WTC11 (cell line): ENCODE measurements at regions not wholly inside any gene's neighbourhood (a gene's known extent, or its start where the extent isn't known, plus 50 kb on each side); places are given as distances from the start of the nearest gene placed in this dataset.

Experiments
- ATAC-seq: fragments of 200-7000 bp; cut with Tn5 transposase; 2 replicates; pipeline ENCODE4 v1.10.0; 2021; ENCODE audit warnings: mild to moderate bottlenecking, moderate library complexity
- CTCF ChIA-PET: fragments of 300-600 bp; sonication (Branson Sonifier 250); formaldehyde crosslinking; loops from one replicate; lab custom pipeline; 2021; ENCODE audit warnings: antibody characterized with exemption; lab: Charles Lee
- POLR2A ChIA-PET: fragments of 350-600 bp; sonication (Branson Sonifier 250); formaldehyde crosslinking; loops from one replicate; lab custom pipeline; 2021; ENCODE audit warnings: antibody characterized with exemption; lab: Charles Lee
- DNase-seq: peaks from one replicate; pipeline ENCODE4 v3.0.0; 2021; ENCODE audit warnings: low spot score
- H3K27ac Mint-ChIP-seq: 2 replicates; pipeline ENCODE4 v1.8.0; 2021; ENCODE audit warnings: mixed read lengths
- H3K27me3 Mint-ChIP-seq: 2 replicates; pipeline ENCODE4 v1.8.0; 2021; ENCODE audit warnings: low read depth, mild to moderate bottlenecking, moderate library complexity, mixed read lengths
- H3K36me3 Mint-ChIP-seq: 2 replicates; pipeline ENCODE4 v1.8.0; 2021; ENCODE audit warnings: mixed read lengths
- H3K4me1 Mint-ChIP-seq: 2 replicates; pipeline ENCODE4 v1.8.0; 2022; ENCODE audit warnings: mixed read lengths
- H3K4me3 Mint-ChIP-seq: 2 replicates; pipeline ENCODE4 v1.8.0; 2021; ENCODE audit warnings: mild to moderate bottlenecking, moderate library complexity, mixed read lengths
- H3K9me3 Mint-ChIP-seq: 2 replicates; pipeline ENCODE4 v1.8.0; 2021; ENCODE audit warnings: mixed read lengths
- ATF6 ChIP-seq: sonication (generic); formaldehyde crosslinking; IDR thresholded peaks from 2 replicates; pipeline ENCODE4 v1.8.1; 2023; ENCODE audit warnings: mild to moderate bottlenecking, missing genetic modification reagents
- CBFB ChIP-seq: sonication (generic); formaldehyde crosslinking; IDR thresholded peaks from 2 replicates; pipeline ENCODE4 v1.8.1; 2022; ENCODE audit warnings: mild to moderate bottlenecking, low read depth, missing genetic modification reagents
- CDX4 ChIP-seq: fragments of 250-450 bp; sonication (Bioruptor Pico); IDR thresholded peaks from 2 replicates; pipeline ENCODE4 v1.9.0; 2021; ENCODE audit warnings: moderate library complexity, mild to moderate bottlenecking, inconsistent platforms, borderline replicate concordance
- CREB1 ChIP-seq: sonication (generic); formaldehyde crosslinking; IDR thresholded peaks from 2 replicates; pipeline ENCODE4 v1.8.0; 2023; ENCODE audit warnings: mild to moderate bottlenecking, missing genetic modification reagents
- ERG ChIP-seq: fragments of 250-450 bp; sonication (Bioruptor Pico); IDR thresholded peaks from 2 replicates; pipeline ENCODE4 v1.8.0; 2021; ENCODE audit warnings: mild to moderate bottlenecking
- ESRRA ChIP-seq: sonication (generic); formaldehyde crosslinking; IDR thresholded peaks from 2 replicates; pipeline ENCODE4 v1.8.1; 2022; ENCODE audit warnings: mild to moderate bottlenecking, missing genetic modification reagents, borderline replicate concordance
- FOXK1 ChIP-seq: sonication (generic); formaldehyde crosslinking; IDR thresholded peaks from 2 replicates; pipeline ENCODE4 v1.8.0; 2022; ENCODE audit warnings: mild to moderate bottlenecking, moderate library complexity, missing genetic modification reagents
- FOXP4 ChIP-seq: sonication (generic); formaldehyde crosslinking; IDR thresholded peaks from 2 replicates; pipeline ENCODE4 v1.8.0; 2022; ENCODE audit warnings: mild to moderate bottlenecking, missing genetic modification reagents
- MLX ChIP-seq: sonication (generic); formaldehyde crosslinking; IDR thresholded peaks from 2 replicates; pipeline ENCODE4 v1.8.1; 2023; ENCODE audit warnings: mild to moderate bottlenecking, missing genetic modification reagents, moderate library complexity
- MXD4 ChIP-seq: fragments of 250-450 bp; sonication (Bioruptor Pico); IDR thresholded peaks from 2 replicates; pipeline ENCODE4 v1.8.0; 2021; ENCODE audit warnings: mild to moderate bottlenecking, moderate library complexity, borderline replicate concordance
- MYBL2 ChIP-seq: sonication (generic); formaldehyde crosslinking; IDR thresholded peaks from 2 replicates; pipeline ENCODE4 v1.8.1; 2023; ENCODE audit warnings: mild to moderate bottlenecking, moderate library complexity, missing genetic modification reagents
- NFATC4 ChIP-seq: fragments of 250-450 bp; sonication (Bioruptor Pico); IDR thresholded peaks from 2 replicates; pipeline ENCODE4 v1.9.0; 2021; ENCODE audit warnings: mild to moderate bottlenecking
- NFE2L1 ChIP-seq: sonication (generic); formaldehyde crosslinking; IDR thresholded peaks from 2 replicates; pipeline ENCODE4 v1.8.1; 2023; ENCODE audit warnings: missing genetic modification reagents
- NFYB ChIP-seq: sonication (generic); formaldehyde crosslinking; conservative IDR thresholded peaks from 2 replicates; pipeline ENCODE4 v1.8.0; 2022; ENCODE audit warnings: low read depth, missing genetic modification reagents
- NR2C2 ChIP-seq: sonication (generic); formaldehyde crosslinking; IDR thresholded peaks from 2 replicates; pipeline ENCODE4 v1.8.0; 2022; ENCODE audit warnings: mild to moderate bottlenecking, missing genetic modification reagents
- NR3C1 ChIP-seq: sonication (generic); formaldehyde crosslinking; conservative IDR thresholded peaks from 2 replicates; pipeline ENCODE4 v1.8.1; 2023; ENCODE audit warnings: low read depth, mild to moderate bottlenecking, missing genetic modification reagents
- RORB ChIP-seq: fragments of 250-450 bp; sonication (Bioruptor Pico); IDR thresholded peaks from 2 replicates; pipeline ENCODE4 v1.9.0; 2021; ENCODE audit warnings: mild to moderate bottlenecking
- SMAD3 ChIP-seq: sonication (generic); formaldehyde crosslinking; IDR thresholded peaks from 2 replicates; pipeline ENCODE4 v1.8.0; 2022; ENCODE audit warnings: missing genetic modification reagents, mild to moderate bottlenecking, borderline replicate concordance
- STAT6 ChIP-seq: sonication (generic); formaldehyde crosslinking; conservative IDR thresholded peaks from 2 replicates; pipeline ENCODE4 v1.8.1; 2023; ENCODE audit warnings: mild to moderate bottlenecking, low read depth, missing genetic modification reagents, moderate library complexity
- USF2 ChIP-seq: sonication (generic); formaldehyde crosslinking; IDR thresholded peaks from 2 replicates; pipeline ENCODE4 v1.8.1; 2023; ENCODE audit warnings: mild to moderate bottlenecking, missing genetic modification reagents, moderate library complexity
- ZBTB21 ChIP-seq: sonication (generic); formaldehyde crosslinking; IDR thresholded peaks from 2 replicates; pipeline ENCODE4 v1.8.1; 2023; ENCODE audit warnings: mild to moderate bottlenecking, missing genetic modification reagents, borderline replicate concordance
- ZNF138 ChIP-seq: sonication (generic); formaldehyde crosslinking; conservative IDR thresholded peaks from 2 replicates; pipeline ENCODE4 v1.8.1; 2022; ENCODE audit warnings: mild to moderate bottlenecking, moderate library complexity, missing genetic modification reagents
- ZNF317 ChIP-seq: sonication (generic); formaldehyde crosslinking; IDR thresholded peaks from 2 replicates; pipeline ENCODE4 v1.8.1; 2023; ENCODE audit warnings: low read depth, mild to moderate bottlenecking, moderate library complexity, missing genetic modification reagents, borderline replicate concordance
- ZNF396 ChIP-seq: fragments of 250-450 bp; sonication (Bioruptor Pico); IDR thresholded peaks from 2 replicates; pipeline ENCODE4 v1.8.0; 2021; ENCODE audit warnings: mild to moderate bottlenecking, moderate library complexity, borderline replicate concordance
- ZNF423 ChIP-seq: fragments of 250-450 bp; sonication (Bioruptor Pico); IDR thresholded peaks from 2 replicates; pipeline ENCODE4 v2.1.2; 2022; ENCODE audit warnings: mild to moderate bottlenecking, moderate library complexity
- ZNF512 ChIP-seq: sonication (generic); formaldehyde crosslinking; IDR thresholded peaks from 2 replicates; pipeline ENCODE4 v1.8.1; 2022; ENCODE audit warnings: missing genetic modification reagents, borderline replicate concordance

GRCh38 chr16:81163671-81164070 is 67.5 kb upstream of the GCSH start:
- ChIA-PET CTCF (no interaction called here), POLR2A (no interaction called here)
- Mint-ChIP-seq H3K27me3 (no peaks in the 10 kb centered on the region), H3K4me3 (no peak overlapping the region), H3K9me3 (peaks cover 4% of the 10 kb centered on the region), H3K36me3 (peaks cover 4% of the 10 kb centered on the region; the same call in 1 of the 2 replicates), H3K4me1 (no peaks in the 10 kb centered on the region), H3K27ac (no peak overlapping the region)
- DNase-seq (no peak), ATAC-seq (no peak)
- TF ChIP-seq RORB (CRISPR knock-in tag) (no peak), SMAD3 (no peak), CBFB (CRISPR knock-in tag) (no peak), NFE2L1 (no peak), USF2 (CRISPR knock-in tag) (no peak), CREB1 (CRISPR knock-in tag) (no peak), ZNF396 (no peak), ERG (no peak), NFYB (CRISPR knock-in tag) (no peak), FOXK1 (CRISPR knock-in tag) (no peak), NFATC4 (CRISPR knock-in tag) (no peak), ESRRA (CRISPR knock-in tag) (no peak), MYBL2 (CRISPR knock-in tag) (no peak), NR2C2 (CRISPR knock-in tag) (no peak), CDX4 (CRISPR knock-in tag) (no peak), ZBTB21 (CRISPR knock-in tag) (no peak), MXD4 (CRISPR knock-in tag) (no peak), ZNF512 (CRISPR knock-in tag) (no peak), ZNF317 (CRISPR knock-in tag) (no peak), STAT6 (CRISPR knock-in tag) (no peak)

GRCh38 chr16:81158964-81159363 is 62.8 kb upstream of the GCSH start:
- H3K27me3 Mint-ChIP-seq: no peaks in the 10 kb centered on the region
- peaks cover 4% of the 10 kb centered on the region for H3K9me3 Mint-ChIP-seq
- H3K4me1 Mint-ChIP-seq: no peaks in the 10 kb centered on the region
- no peak overlapping the region for H3K4me3 Mint-ChIP-seq
- DNase-seq: no peak
- peaks cover 4% of the 10 kb centered on the region; the same call in 1 of the 2 replicates for H3K36me3 Mint-ChIP-seq
- TF ChIP-seq ATF6 (no peak), NR3C1 (CRISPR knock-in tag) (no peak), ZNF423 (CRISPR knock-in tag) (no peak), NFE2L1 (no peak), MLX (no peak), ZNF138 (CRISPR knock-in tag) (no peak), FOXP4 (CRISPR knock-in tag) (no peak)
- POLR2A ChIA-PET: no interaction called here
- no peak for ATAC-seq
- H3K27ac Mint-ChIP-seq: no peak overlapping the region
- CTCF ChIA-PET: interaction anchor here (1.3 kb wide), 1 partner anchor 22 kb away, joined by 3 read pairs; no protein-coding TSS in a partner anchor
